ENCODE measurements at regions not wholly inside any gene's neighbourhood (a gene's known extent, or its start where the extent isn't known, plus 50 kb on each side); places are given as distances from the start of the nearest gene placed in this dataset.

GRCh38 chr3:82610236-82610635 lies 848.8 kb upstream of the GBE1 start:
- TF ChIP-seq EZH2 (IDR thresholded peaks at IDR 0.05) (no peak), POLR2AphosphoS5 (IDR thresholded peaks at IDR 0.05; ENCODE audit: borderline replicate concordance, low read depth, low read length) (no peak), FOXP2 (optimal IDR thresholded peaks at IDR 0.05; ENCODE audit: control extremely low read depth, extremely low read length, insufficient read depth) (no peak)

Data from SK-N-MC (cell line).